Liver (tissue), 8 donors: ENCODE measurements at regions not wholly inside any gene's neighbourhood (a gene's known extent, or its start where the extent isn't known, plus 50 kb on each side); places are given as distances from the start of the nearest gene placed in this dataset.

ENCODE experiments used
- DNase-seq: peaks from one replicate; pipeline ENCODE4 v3.0.0-alpha.2; 2017; ENCODE audit warnings: low spot score
- H3K27ac ChIP-seq, 2 donors: one replicate each; pipeline ENCODE4 v1.7.0; 2013; ENCODE audit warnings: inconsistent platforms in 2 of 2, low read length in 2 of 2, control low read depth in 1 of 2, low read depth in 1 of 2, mild to moderate bottlenecking in 1 of 2
- H3K27me3 ChIP-seq, 4 donors: one replicate each; pipeline versions ENCODE4 v1.6.1 to v1.7.0; 2013; ENCODE audit warnings: low read length in 3 of 4, inconsistent platforms in 1 of 4, mild to moderate bottlenecking in 1 of 4, moderate library complexity in 1 of 4; ENCODE audit not compliant: control insufficient read depth in 4 of 4, insufficient read depth in 4 of 4
- H3K36me3 ChIP-seq, 4 donors: one replicate each; pipeline versions ENCODE4 v1.6.1 to v1.7.0; 2013; ENCODE audit warnings: low read length in 3 of 4, mild to moderate bottlenecking in 3 of 4, low read depth in 1 of 4, moderate library complexity in 1 of 4; ENCODE audit not compliant: control insufficient read depth in 4 of 4, insufficient read depth in 3 of 4
- H3K4me1 ChIP-seq, 4 donors: one replicate each; pipeline versions ENCODE4 v1.6.1 to v1.7.0; 2013; ENCODE audit warnings: low read length in 3 of 4, mild to moderate bottlenecking in 3 of 4, moderate library complexity in 1 of 4; ENCODE audit not compliant: control insufficient read depth in 4 of 4, insufficient read depth in 4 of 4
- H3K4me3 ChIP-seq, 3 donors: one replicate each; pipeline versions ENCODE4 v1.6.1 to v1.7.0; 2013; ENCODE audit warnings: low read length in 3 of 3, control low read depth in 1 of 3, low read depth in 1 of 3, mild to moderate bottlenecking in 1 of 3
- H3K9ac ChIP-seq, 2 donors: one replicate each; pipeline ENCODE4 v1.7.0; 2013; ENCODE audit warnings: low read length in 2 of 2, mild to moderate bottlenecking in 2 of 2, moderate library complexity in 2 of 2, control low read depth in 1 of 2, low read depth in 1 of 2
- H3K9me3 ChIP-seq, 4 donors: one replicate each; pipeline versions ENCODE4 v1.6.1 to v1.7.0; 2013; ENCODE audit warnings: low read length in 3 of 4; ENCODE audit not compliant: control insufficient read depth in 4 of 4
- ATF3 ChIP-seq: IDR thresholded peaks from 2 replicates; pipeline ENCODE4 v1.6.1; 2016; ENCODE audit warnings: antibody characterized with exemption
- CTCF ChIP-seq: fragments of 150-350 bp; IDR thresholded peaks from 2 replicates; pipeline ENCODE4 v1.5.1; 2017; ENCODE audit warnings: improper control_type of control experiment, low read depth, low read length; ENCODE audit not compliant: missing input control
- EGR1 ChIP-seq, 2 donors: IDR thresholded peaks; 2 replicates each; pipeline ENCODE4 v1.6.1; 2016 to 2018; ENCODE audit warnings: antibody characterized with exemption in 2 of 2, low read depth in 2 of 2
- FOXA1 ChIP-seq: IDR thresholded peaks from 2 replicates; pipeline ENCODE4 v1.6.1; 2016; ENCODE audit warnings: antibody characterized with exemption
- FOXA2 ChIP-seq: IDR thresholded peaks from 2 replicates; pipeline ENCODE4 v1.6.1; 2016; ENCODE audit warnings: antibody characterized with exemption
- GABPA ChIP-seq, 2 donors: IDR thresholded peaks in 1 of 2; conservative IDR thresholded peaks in 1 of 2; 2 replicates each; pipeline ENCODE4 v1.6.1; 2016; ENCODE audit warnings: antibody characterized with exemption in 2 of 2, mild to moderate bottlenecking in 1 of 2, moderate library complexity in 1 of 2
- HNF4A ChIP-seq, 2 donors: conservative IDR thresholded peaks; 2 replicates each; pipeline ENCODE4 v1.6.1; 2016; ENCODE audit warnings: antibody characterized with exemption in 2 of 2, mild to moderate bottlenecking in 2 of 2
- HNF4G ChIP-seq: IDR thresholded peaks from 2 replicates; pipeline ENCODE4 v1.6.1; 2016; ENCODE audit warnings: antibody characterized with exemption
- JUND ChIP-seq, 2 donors: IDR thresholded peaks; 2 replicates each; pipeline ENCODE4 v1.6.1; 2016; ENCODE audit warnings: antibody characterized with exemption in 2 of 2
- MAX ChIP-seq: IDR thresholded peaks from 2 replicates; pipeline ENCODE4 v1.6.1; 2016; ENCODE audit warnings: antibody characterized with exemption
- NR2F2 ChIP-seq: IDR thresholded peaks from 2 replicates; pipeline ENCODE4 v1.6.1; 2016; ENCODE audit warnings: antibody characterized with exemption
- RAD21 ChIP-seq, 2 donors: IDR thresholded peaks; 2 replicates each; pipeline ENCODE4 v1.6.1; 2016; ENCODE audit warnings: antibody characterized with exemption in 2 of 2, mild to moderate bottlenecking in 2 of 2
- REST ChIP-seq: IDR thresholded peaks from 2 replicates; pipeline ENCODE4 v1.6.1; 2016; ENCODE audit warnings: antibody characterized with exemption, mild to moderate bottlenecking
- RXRA ChIP-seq, 2 donors: IDR thresholded peaks; 2 replicates each; pipeline ENCODE4 v1.6.1; 2017 to 2018; ENCODE audit warnings: antibody characterized with exemption in 2 of 2, mild to moderate bottlenecking in 1 of 2
- SP1 ChIP-seq: IDR thresholded peaks from 2 replicates; pipeline ENCODE4 v1.6.1; 2018; ENCODE audit warnings: antibody characterized with exemption, mild to moderate bottlenecking
- TAF1 ChIP-seq: conservative IDR thresholded peaks from 2 replicates; pipeline ENCODE4 v1.6.1; 2016; ENCODE audit warnings: antibody characterized with exemption, mild to moderate bottlenecking
- YY1 ChIP-seq: IDR thresholded peaks from 2 replicates; pipeline ENCODE4 v1.6.1; 2016; ENCODE audit warnings: antibody characterized with exemption, mild to moderate bottlenecking
- ZBTB33 ChIP-seq: IDR thresholded peaks from 2 replicates; pipeline ENCODE4 v1.6.1; 2016; ENCODE audit warnings: antibody characterized with exemption
- WGBS: extraction: QIAGEN DNeasy Blood & Tissue Kit; methylation state at CpG from one replicate; pipeline ENCODE4 v1.1.7; 2013; 5-methylcytosine and 5-hydroxymethylcytosine counted together
- donor health status: healthy.
- donor health status: healthy.
- donor health status: healthy.
- donor health status: healthy.
- donor health status: healthy.

GRCh38 chr1:56331892-56332567 lies 247.3 kb downstream of the PLPP3 start:
- no peak for DNase-seq
- WGBS, result 42% methylated on average over 12 of the region's 12 CpGs
- H3K27me3 ChIP-seq, result no peaks in the 10 kb centered on the region
- H3K9me3 ChIP-seq, result no peaks in the 10 kb centered on the region
- peak overlapping the region; percentile 58 to 67 for H3K27ac ChIP-seq
- H3K9ac ChIP-seq, result peak overlapping the region in 1 of 2 donors; percentile 33
- peaks cover 15 to 42% (median 31%) of the 10 kb centered on the region in 4 donors for H3K4me1 ChIP-seq
- H3K36me3 ChIP-seq, result no peaks in the 10 kb centered on the region
- H3K4me3 ChIP-seq, result no peak overlapping the region
- TF ChIP-seq FOXA1 (peak; percentile 51), FOXA2 (peak; percentile 88), JUND (IDR thresholded peaks at IDR 0.05) (peak in 1 of 2 donors; percentile 71), RAD21 (IDR thresholded peaks at IDR 0.05) (peak; percentile 10), CTCF (no peak), ZBTB33 (peak; percentile 17), TAF1 (no peak), HNF4A (conservative IDR thresholded peaks at IDR 0.05) (peak; percentile 72 to 80), HNF4G (no peak), YY1 (peak; percentile 83), RXRA (IDR thresholded peaks at IDR 0.05) (peak; percentile 58 to 61), SP1 (peak; percentile 82), NR2F2 (peak; percentile 15), EGR1 (IDR thresholded peaks at IDR 0.05; ENCODE audit: low read depth in 2 of 2) (no peak), GABPA (IDR thresholded peaks at IDR 0.05 in 1 of 2, conservative IDR thresholded peaks at IDR 0.05 in 1 of 2) (no peak), MAX (peak; percentile 29), REST (peak; percentile 58), ATF3 (no peak)
